Vagina (tissue), 2 donors: ENCODE measurements at regions not wholly inside any gene's neighbourhood (a gene's known extent, or its start where the extent isn't known, plus 50 kb on each side); places are given as distances from the start of the nearest gene placed in this dataset.

Experiments
- DNase-seq, 2 donors: peaks; one replicate each; pipeline ENCODE4 v3.0.0-alpha.2; 2017; ENCODE audit errors: extremely low spot score in 2 of 2
- H3K27ac ChIP-seq: fragments of 200-600 bp; sonication (generic); one replicate; pipeline ENCODE4 v1.5.1; 2019
- H3K27me3 ChIP-seq: fragments of 200-600 bp; sonication (generic); one replicate; pipeline ENCODE4 v1.5.1; 2019
- H3K36me3 ChIP-seq, 2 donors: fragments of 200-600 bp; sonication (generic); one replicate each; pipeline ENCODE4 v1.5.1; 2017 to 2019
- H3K4me1 ChIP-seq: fragments of 200-600 bp; sonication (generic); one replicate; pipeline ENCODE4 v1.5.1; 2019
- H3K4me3 ChIP-seq, 2 donors: fragments of 200-600 bp; sonication (generic); 1 replicate in 1 of 2; 2 replicates in 1 of 2; pipeline ENCODE4 v1.5.1; 2016 to 2019
- H3K9me3 ChIP-seq: fragments of 200-600 bp; sonication (generic); one replicate; pipeline ENCODE4 v1.5.1; 2019
- CTCF ChIP-seq, 3 experiments: fragments of 450-650 bp in 2 of 3; fragments of 200-600 bp in 1 of 3; sonication (generic) in 1 of 3; IDR thresholded peaks; one replicate each; pipeline ENCODE4 v1.5.1; 2017 to 2019; ENCODE audit warnings: antibody characterized with exemption in 3 of 3, mild to moderate bottlenecking in 2 of 3, moderate library complexity in 2 of 3
- POLR2A ChIP-seq, 2 donors: fragments of 450-650 bp; IDR thresholded peaks; one replicate each; pipeline ENCODE4 v1.6.1; 2017; ENCODE audit warnings: antibody characterized with exemption in 2 of 2, mild to moderate bottlenecking in 2 of 2, moderate library complexity in 2 of 2
- POLR2AphosphoS5 ChIP-seq, 2 donors: sonication (generic); formaldehyde crosslinking; IDR thresholded peaks; one replicate each; pipeline ENCODE4 v1.9.0; 2017; ENCODE audit warnings: antibody characterized with exemption in 2 of 2, mild to moderate bottlenecking in 2 of 2, low read depth in 1 of 2; ENCODE audit not compliant: insufficient read depth in 1 of 2
- intact Hi-C: fragments of 100-400 bp; cut with DNase I; formaldehyde crosslinking; loops from one replicate; pipeline ENCODE4 v1.15.1; 2023

- no peaks in the 10 kb centered on the region for H3K36me3 ChIP-seq
- no peaks in the 10 kb centered on the region for H3K27me3 ChIP-seq
- TF ChIP-seq POLR2A (IDR thresholded peaks at IDR 0.05) (no peak), CTCF (IDR thresholded peaks at IDR 0.05) (no peak), POLR2AphosphoS5 (IDR thresholded peaks at IDR 0.05; ENCODE audit: insufficient read depth in 1 of 2, low read depth in 1 of 2) (no peak)
- no peaks in the 10 kb centered on the region for H3K9me3 ChIP-seq
- no peaks in the 10 kb centered on the region for H3K4me1 ChIP-seq
- no peak for DNase-seq
- intact Hi-C loops: no loop called here
- H3K27ac ChIP-seq: no peak overlapping the region
- no peak overlapping the region for H3K4me3 ChIP-seq
These were observed 197.0 kb downstream of the DLL1 start for GRCh38 chr6:170093658-170094596.

DNA sequence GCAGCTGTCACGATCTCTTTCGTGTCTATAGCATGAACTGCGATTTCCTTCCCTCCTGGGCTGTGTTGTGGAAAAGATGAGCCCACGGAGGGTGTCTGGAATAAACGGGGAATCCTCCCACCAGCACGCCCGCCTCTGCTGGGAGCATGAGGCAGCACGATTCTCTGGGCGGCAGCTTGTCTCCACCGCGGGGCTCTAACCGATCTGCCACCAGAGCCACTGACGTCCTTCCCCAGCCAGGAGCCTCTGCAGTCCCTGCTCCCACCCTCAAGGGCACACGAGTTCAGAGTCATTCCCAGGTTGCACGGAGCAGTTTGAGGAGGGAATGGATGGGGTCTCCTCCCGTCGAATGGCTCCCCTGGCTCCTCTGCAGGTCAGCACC is 197.6 kb downstream of the DLL1 start:
- DNase-seq: no peak
- intact Hi-C loops: no loop called here

DNA sequence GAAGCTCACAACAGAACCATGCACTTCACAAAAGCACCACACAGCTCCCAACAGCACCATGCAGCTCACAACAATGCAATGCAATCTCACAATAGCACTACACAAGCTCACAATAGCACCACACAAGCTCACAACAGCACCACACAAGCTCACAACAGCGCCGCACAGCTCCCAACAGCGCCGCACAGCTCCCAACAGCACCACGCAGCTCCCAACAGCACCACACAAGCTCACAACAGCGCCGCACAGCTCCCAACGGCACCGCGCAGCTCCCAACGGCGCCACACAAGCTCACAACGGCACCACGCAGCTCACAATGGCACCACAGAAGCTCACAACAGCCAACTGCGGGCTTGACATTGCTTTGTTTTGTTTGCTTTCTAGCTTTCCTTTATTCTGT is 198.1 kb downstream of the DLL1 start:
- no peaks in the 10 kb centered on the region for H3K4me1 ChIP-seq
- TF ChIP-seq POLR2AphosphoS5 (IDR thresholded peaks at IDR 0.05; ENCODE audit: insufficient read depth in 1 of 2, low read depth in 1 of 2) (no peak), POLR2A (IDR thresholded peaks at IDR 0.05) (no peak), CTCF (IDR thresholded peaks at IDR 0.05) (no peak)
- H3K36me3 ChIP-seq: no peaks in the 10 kb centered on the region
- no peak overlapping the region for H3K4me3 ChIP-seq
- no peaks in the 10 kb centered on the region for H3K9me3 ChIP-seq
- DNase-seq: no peak
- intact Hi-C loops: no loop called here
- no peak overlapping the region for H3K27ac ChIP-seq
- H3K27me3 ChIP-seq: no peaks in the 10 kb centered on the region

More for the DNA sequence above, 197.6 kb downstream of the DLL1 start:
- H3K4me3 ChIP-seq: no peak overlapping the region
- H3K27ac ChIP-seq: no peak overlapping the region
- TF ChIP-seq POLR2AphosphoS5 (IDR thresholded peaks at IDR 0.05; ENCODE audit: insufficient read depth in 1 of 2, low read depth in 1 of 2): no peak
- TF ChIP-seq CTCF (IDR thresholded peaks at IDR 0.05): no peak
- TF ChIP-seq POLR2A (IDR thresholded peaks at IDR 0.05): no peak
- no peaks in the 10 kb centered on the region for H3K9me3 ChIP-seq
- no peaks in the 10 kb centered on the region for H3K36me3 ChIP-seq
- H3K4me1 ChIP-seq: no peaks in the 10 kb centered on the region
- no peaks in the 10 kb centered on the region for H3K27me3 ChIP-seq

- no peak for DNase-seq
These were observed 199.0 kb downstream of the DLL1 start for GRCh38 chr6:170091639-170092579.

More at GRCh38 chr6:170091639-170092579, 199.0 kb downstream of the DLL1 start:
- H3K9me3 ChIP-seq: no peaks in the 10 kb centered on the region
- H3K4me3 ChIP-seq: no peak overlapping the region
- no peaks in the 10 kb centered on the region for H3K36me3 ChIP-seq
- H3K27ac ChIP-seq: no peak overlapping the region
- intact Hi-C loops: no loop called here
- no peaks in the 10 kb centered on the region for H3K4me1 ChIP-seq
- H3K27me3 ChIP-seq: no peaks in the 10 kb centered on the region
- TF ChIP-seq POLR2AphosphoS5 (IDR thresholded peaks at IDR 0.05; ENCODE audit: insufficient read depth in 1 of 2, low read depth in 1 of 2) (no peak), CTCF (IDR thresholded peaks at IDR 0.05) (no peak), POLR2A (IDR thresholded peaks at IDR 0.05) (no peak)
